IMR-90 (cell line): ENCODE measurements at regions not wholly inside any gene's neighbourhood (a gene's known extent, or its start where the extent isn't known, plus 50 kb on each side); places are given as distances from the start of the nearest gene placed in this dataset.

ENCODE experiments used
- ATAC-seq: fragments of 200-7000 bp; cut with Tn5 transposase; 2 replicates; pipeline ENCODE4 v1.9.1; 2020; ENCODE audit warnings: low read depth, mild to moderate bottlenecking, moderate library complexity
- BruUV-seq: library from RNA; stranded (reverse); fragments of 400-500 nt; replicated peaks from 2 replicates; lab custom pipeline; 2021; lab: Mats Ljungman, UMichigan
- CTCF ChIA-PET: fragments of 300-600 bp; formaldehyde crosslinking; extraction: SDS; loops from one replicate; lab custom pipeline; 2021; ENCODE audit warnings: antibody characterized with exemption; lab: Yijun Ruan, JAX
- POLR2A ChIA-PET: fragments of 300-600 bp; sonication (Branson Sonifier 250); formaldehyde crosslinking; loops from one replicate; lab custom pipeline; 2022; ENCODE audit warnings: antibody characterized with exemption; ENCODE audit not compliant: unreplicated experiment; lab: Charles Lee
- DNase-seq: peaks from one replicate; pipeline ENCODE4 v3.0.0; 2013
- H2AFZ ChIP-seq: replicated peaks from 2 replicates; pipeline ENCODE3; 2013; ENCODE audit warnings: low read length, mild to moderate bottlenecking; ENCODE audit not compliant: poor library complexity
- H2AK5ac ChIP-seq: 2 replicates; pipeline ENCODE4 v1.6.1; 2013; ENCODE audit warnings: low read depth, low read length, inconsistent platforms
- H2AK9ac ChIP-seq: replicated peaks from 2 replicates; pipeline ENCODE3; 2013; ENCODE audit warnings: mild to moderate bottlenecking, low read depth, low read length, moderate library complexity; ENCODE audit not compliant: poor library complexity
- H2BK120ac ChIP-seq: 2 replicates; pipeline ENCODE4 v1.6.1; 2013; ENCODE audit warnings: low read depth, low read length, inconsistent platforms
- H2BK15ac ChIP-seq: 3 replicates; pipeline ENCODE4 v1.6.1; 2013; ENCODE audit warnings: low read depth, low read length, inconsistent platforms
- H2BK20ac ChIP-seq: 2 replicates; pipeline ENCODE4 v1.6.1; 2013; ENCODE audit warnings: low read depth, mild to moderate bottlenecking, inconsistent platforms, low read length, moderate library complexity
- H2BK5ac ChIP-seq: 2 replicates; pipeline ENCODE4 v1.6.1; 2013; ENCODE audit warnings: mild to moderate bottlenecking, low read depth, low read length, inconsistent platforms; ENCODE audit not compliant: poor library complexity, severe bottlenecking
- H3K14ac ChIP-seq: replicated peaks from 2 replicates; pipeline ENCODE4 v1.6.1; 2013; ENCODE audit warnings: low read depth, low read length, inconsistent platforms
- H3K18ac ChIP-seq: 2 replicates; pipeline ENCODE4 v1.6.1; 2013; ENCODE audit warnings: low read depth, low read length, control low read depth
- H3K23ac ChIP-seq: 2 replicates; pipeline ENCODE4 v1.6.1; 2013; ENCODE audit warnings: low read depth, low read length, inconsistent platforms
- H3K27ac ChIP-seq: 2 replicates; pipeline ENCODE4 v1.5.1; 2013; ENCODE audit warnings: mild to moderate bottlenecking, control low read depth, low read length; ENCODE audit not compliant: insufficient read depth
- H3K27me3 ChIP-seq: 2 replicates; pipeline ENCODE4 v1.6.1; 2013; ENCODE audit warnings: low read length; ENCODE audit not compliant: control insufficient read depth, insufficient read depth
- H3K36me3 ChIP-seq: 2 replicates; pipeline ENCODE4 v1.6.1; 2013; ENCODE audit warnings: low read length, mixed read lengths; ENCODE audit not compliant: control insufficient read depth, insufficient read depth
- H3K4ac ChIP-seq: 2 replicates; pipeline ENCODE4 v1.6.1; 2013; ENCODE audit warnings: low read depth, low read length, inconsistent platforms
- H3K4me1 ChIP-seq: 2 replicates; pipeline ENCODE4 v1.6.1; 2013; ENCODE audit warnings: low read length, mixed read lengths; ENCODE audit not compliant: control insufficient read depth, insufficient read depth
- H3K4me2 ChIP-seq: 2 replicates; pipeline ENCODE4 v1.6.1; 2013; ENCODE audit warnings: low read depth, mild to moderate bottlenecking, control low read depth, low read length, moderate library complexity
- H3K4me3 ChIP-seq: 2 replicates; pipeline ENCODE4 v1.5.1; 2013; ENCODE audit warnings: low read depth, mild to moderate bottlenecking, control low read depth, low read length, moderate library complexity; ENCODE audit not compliant: insufficient read depth
- H3K56ac ChIP-seq: 2 replicates; pipeline ENCODE4 v1.6.1; 2013; ENCODE audit warnings: low read length, inconsistent platforms; ENCODE audit not compliant: insufficient read depth; ENCODE audit errors: extremely low read depth
- H3K79me1 ChIP-seq, 2 experiments: 2 replicates each; pipeline ENCODE4 v1.6.1; 2013; ENCODE audit warnings: low read length in 2 of 2, inconsistent platforms in 1 of 2, low read depth in 1 of 2
- H3K9ac ChIP-seq: 2 replicates; pipeline ENCODE4 v1.6.1; 2013; ENCODE audit warnings: low read depth, low read length, control low read depth
- H3K9me1 ChIP-seq: 2 replicates; pipeline ENCODE4 v1.6.1; 2013; ENCODE audit warnings: low read length, inconsistent platforms; ENCODE audit not compliant: insufficient read depth
- H3K9me3 ChIP-seq: 2 replicates; pipeline ENCODE4 v1.6.1; 2013; ENCODE audit warnings: low read length; ENCODE audit not compliant: control insufficient read depth, insufficient read depth
- H4K20me1 ChIP-seq: 2 replicates; pipeline ENCODE4 v1.6.1; 2013; ENCODE audit warnings: low read length, inconsistent platforms; ENCODE audit not compliant: insufficient read depth
- H4K5ac ChIP-seq: 2 replicates; pipeline ENCODE4 v1.6.1; 2013; ENCODE audit warnings: mild to moderate bottlenecking, low read depth, low read length, control low read depth
- H4K8ac ChIP-seq, 2 experiments: 2 replicates each; pipeline ENCODE4 v1.6.1; 2013; ENCODE audit warnings: low read depth in 2 of 2, low read length in 2 of 2, control low read depth in 1 of 2, inconsistent platforms in 1 of 2
- H4K91ac ChIP-seq: 2 replicates; pipeline ENCODE4 v1.6.1; 2013; ENCODE audit warnings: low read depth, low read length, inconsistent platforms; ENCODE audit not compliant: insufficient read depth
- BHLHE40 ChIP-seq: fragments of 150-350 bp; IDR thresholded peaks from 2 replicates; pipeline ENCODE4 v1.6.1; 2016; ENCODE audit warnings: mild to moderate bottlenecking, low read depth, low read length
- CEBPB ChIP-seq: IDR thresholded peaks from 2 replicates; pipeline ENCODE4 v1.6.1; 2012; ENCODE audit warnings: low read depth, low read length, improper control_type of control experiment
- CHD1 ChIP-seq: IDR thresholded peaks from 2 replicates; pipeline ENCODE4 v1.6.1; 2012; ENCODE audit warnings: low read depth, low read length, improper control_type of control experiment
- CTCF ChIP-seq: conservative IDR thresholded peaks from 2 replicates; pipeline ENCODE4 v1.5.1; 2012; ENCODE audit warnings: mild to moderate bottlenecking, low read depth, low read length, improper control_type of control experiment
- FOS ChIP-seq: fragments of 150-350 bp; IDR thresholded peaks from 2 replicates; pipeline ENCODE4 v1.6.1; 2016; ENCODE audit warnings: low read depth, low read length
- MAFK ChIP-seq: IDR thresholded peaks from 2 replicates; pipeline ENCODE4 v1.6.1; 2012; ENCODE audit warnings: low read depth, low read length, improper control_type of control experiment
- MAZ ChIP-seq: IDR thresholded peaks from 2 replicates; pipeline ENCODE4 v1.6.1; 2012; ENCODE audit warnings: low read depth, mild to moderate bottlenecking, low read length, improper control_type of control experiment, moderate library complexity, borderline replicate concordance
- MXI1 ChIP-seq: IDR thresholded peaks from 2 replicates; pipeline ENCODE4 v1.6.1; 2012; ENCODE audit warnings: low read depth, mild to moderate bottlenecking, low read length, moderate library complexity, borderline replicate concordance
- NFE2L2 ChIP-seq: fragments of 150-350 bp; IDR thresholded peaks from 2 replicates; pipeline ENCODE4 v1.6.1; 2016; ENCODE audit warnings: low read depth, mild to moderate bottlenecking, low read length
- POLR2A ChIP-seq: IDR thresholded peaks from 2 replicates; pipeline ENCODE4 v1.6.1; 2012; ENCODE audit warnings: mild to moderate bottlenecking, low read depth, low read length
- RAD21 ChIP-seq: IDR thresholded peaks from 2 replicates; pipeline ENCODE4 v1.6.1; 2012; ENCODE audit warnings: low read length, improper control_type of control experiment
- RCOR1 ChIP-seq: IDR thresholded peaks from 2 replicates; pipeline ENCODE4 v1.6.1; 2012; ENCODE audit warnings: mild to moderate bottlenecking, low read length, improper control_type of control experiment; ENCODE audit not compliant: insufficient replicate concordance
- RFX5 ChIP-seq: IDR thresholded peaks from 2 replicates; pipeline ENCODE4 v1.8.0; 2012; ENCODE audit warnings: low read depth, mild to moderate bottlenecking, low read length, moderate library complexity
- SMC3 ChIP-seq: fragments of 150-350 bp; IDR thresholded peaks from 2 replicates; pipeline ENCODE4 v1.6.1; 2016; ENCODE audit warnings: low read depth, mild to moderate bottlenecking, antibody characterized with exemption, low read length, moderate library complexity
- WGBS, 2 experiments: methylation state at CpG; one replicate each; pipeline versions ENCODE4 v1.1.5 to v1.1.7; 2013; ENCODE audit warnings: missing lambda C conversion rate in 2 of 2; ENCODE audit not compliant: insufficient read length in 1 of 2; ENCODE audit errors: extremely low coverage in 2 of 2; 5-methylcytosine and 5-hydroxymethylcytosine counted together
- dilution Hi-C: fragments of 300-500 bp; cut with HindIII; formaldehyde crosslinking; loops from one replicate; pipeline ENCODE4 v1.14.3; 2018; ENCODE audit warnings: low sequenced_read_pairs; ENCODE audit not compliant: unreplicated experiment
- in situ Hi-C: fragments of 300-500 bp; cut with MboI; formaldehyde crosslinking; loops from 3 replicates; pipeline ENCODE4 v1.14.3; 2019; ENCODE audit warnings: low sequenced_read_pairs, inconsistent platforms, mixed read lengths
- intact Hi-C: fragments of 100-400 bp; cut with micrococcal nuclease; formaldehyde crosslinking; loops from 2 replicates; pipeline ENCODE4 v1.10.0; 2022
- TF ChIP-seq, protein P1 (sequence below): fragments of 150-350 bp; IDR thresholded peaks from 2 replicates; pipeline ENCODE4 v1.6.1; 2016; ENCODE audit warnings: low read depth, mild to moderate bottlenecking, low read length, moderate library complexity, borderline replicate concordance
- TF ChIP-seq, protein P2 (sequence below): fragments of 150-350 bp; IDR thresholded peaks from 2 replicates; pipeline ENCODE4 v1.6.1; 2017; ENCODE audit warnings: mild to moderate bottlenecking, antibody characterized with exemption, low read length, low read depth

- intact Hi-C loops (no loop called here), dilution Hi-C loops (no loop called here), in situ Hi-C loops (no loop called here)
- no peaks in the 10 kb centered on the region for H3K36me3 ChIP-seq
- H4K91ac ChIP-seq: no peak overlapping the region
- H3K79me1 ChIP-seq: no peaks in the 10 kb centered on the region
- no peak overlapping the region for H2BK20ac ChIP-seq
- H3K4ac ChIP-seq: no peak overlapping the region
- H3K4me2 ChIP-seq: no peak overlapping the region
- no peak overlapping the region for H2BK15ac ChIP-seq
- no peak overlapping the region for H2AK5ac ChIP-seq
- ATAC-seq (no peak), DNase-seq (peak; percentile 46)
- ChIA-PET CTCF (no interaction called here), POLR2A (no interaction called here)
- no peak overlapping the region for H2AK9ac ChIP-seq
- WGBS, 2 experiments: no CpG with 5 or more reads among the region's 3 CpGs
- no peak overlapping the region for H3K9ac ChIP-seq
- no peaks in the 10 kb centered on the region for H4K20me1 ChIP-seq
- H3K9me3 ChIP-seq: no peaks in the 10 kb centered on the region
- H3K27me3 ChIP-seq: no peaks in the 10 kb centered on the region
- H3K23ac ChIP-seq: no peak overlapping the region
- no peaks in the 10 kb centered on the region for H3K4me1 ChIP-seq
- H3K9me1 ChIP-seq: no peaks in the 10 kb centered on the region; the same call in 1 of the 2 replicates
- H3K27ac ChIP-seq: no peak overlapping the region
- H4K5ac ChIP-seq: no peak overlapping the region
- H3K14ac ChIP-seq: no peak overlapping the region
- no peak overlapping the region for H2AFZ ChIP-seq
- TF ChIP-seq FOS: no peak
- no peak for TF ChIP-seq CTCF
- no peak for TF ChIP-seq POLR2A
- TF ChIP-seq CEBPB: no peak
- TF ChIP-seq BHLHE40: no peak
- no peak for TF ChIP-seq MAZ
- no peak for TF ChIP-seq SMC3
- no peak for TF ChIP-seq RCOR1
- no peak for TF ChIP-seq RFX5
- TF ChIP-seq, protein P1, sequence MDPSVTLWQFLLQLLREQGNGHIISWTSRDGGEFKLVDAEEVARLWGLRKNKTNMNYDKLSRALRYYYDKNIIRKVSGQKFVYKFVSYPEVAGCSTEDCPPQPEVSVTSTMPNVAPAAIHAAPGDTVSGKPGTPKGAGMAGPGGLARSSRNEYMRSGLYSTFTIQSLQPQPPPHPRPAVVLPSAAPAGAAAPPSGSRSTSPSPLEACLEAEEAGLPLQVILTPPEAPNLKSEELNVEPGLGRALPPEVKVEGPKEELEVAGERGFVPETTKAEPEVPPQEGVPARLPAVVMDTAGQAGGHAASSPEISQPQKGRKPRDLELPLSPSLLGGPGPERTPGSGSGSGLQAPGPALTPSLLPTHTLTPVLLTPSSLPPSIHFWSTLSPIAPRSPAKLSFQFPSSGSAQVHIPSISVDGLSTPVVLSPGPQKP: no peak
- TF ChIP-seq MAFK: no peak
- TF ChIP-seq NFE2L2: no peak
- no peak for TF ChIP-seq MXI1
- TF ChIP-seq CHD1: no peak
- TF ChIP-seq RAD21: no peak
- TF ChIP-seq, protein P2, sequence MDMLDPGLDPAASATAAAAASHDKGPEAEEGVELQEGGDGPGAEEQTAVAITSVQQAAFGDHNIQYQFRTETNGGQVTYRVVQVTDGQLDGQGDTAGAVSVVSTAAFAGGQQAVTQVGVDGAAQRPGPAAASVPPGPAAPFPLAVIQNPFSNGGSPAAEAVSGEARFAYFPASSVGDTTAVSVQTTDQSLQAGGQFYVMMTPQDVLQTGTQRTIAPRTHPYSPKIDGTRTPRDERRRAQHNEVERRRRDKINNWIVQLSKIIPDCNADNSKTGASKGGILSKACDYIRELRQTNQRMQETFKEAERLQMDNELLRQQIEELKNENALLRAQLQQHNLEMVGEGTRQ: no peak
- no peak overlapping the region for H3K18ac ChIP-seq
- no peak overlapping the region for H3K4me3 ChIP-seq
- H2BK5ac ChIP-seq: no peak overlapping the region
- no peak overlapping the region for H3K56ac ChIP-seq
- no TSS peak for BruUV-seq
- H2BK120ac ChIP-seq: no peak overlapping the region
- H4K8ac ChIP-seq: no peak overlapping the region
Measured at GRCh38 chr11:109041876-109042275, 377.0 kb downstream of the DDX10 start.
